Activated effector memory CD4-positive, alpha-beta T cell treated with anti-CD3 and anti-CD28 coated beads, Interleukin-2, amount 50 U/mL, for 16 hours (primary cell): ENCODE measurements at regions not wholly inside any gene's neighbourhood (a gene's known extent, or its start where the extent isn't known, plus 50 kb on each side); places are given as distances from the start of the nearest gene placed in this dataset.

ENCODE experiments used
- DNase-seq: peaks from one replicate; pipeline ENCODE4 v3.0.0-alpha.2; 2020

GRCh38 chr2:60659026-60659425, 97.0 kb upstream of the PAPOLG start:
- DNase-seq, result no peak

- DNase-seq, result no peak
Measured at GRCh38 chr2:60661073-60661738, 94.9 kb upstream of the PAPOLG start.

- DNase-seq, result no peak
Measured at GRCh38 chr2:60662781-60663180, 93.3 kb upstream of the PAPOLG start.

GRCh38 chr2:60671966-60672365, 84.1 kb upstream of the PAPOLG start:
- no peak for DNase-seq

GRCh38 chr2:60674524-60675165, 81.4 kb upstream of the PAPOLG start:
- peak; percentile 92 for DNase-seq

GRCh38 chr2:60675301-60675700, 80.8 kb upstream of the PAPOLG start:
- DNase-seq, result no peak

- DNase-seq, result no peak
Measured at GRCh38 chr2:60676706-60677330, 79.2 kb upstream of the PAPOLG start.

- DNase-seq, result no peak
Measured at GRCh38 chr2:60677356-60677755, 78.7 kb upstream of the PAPOLG start.

GRCh38 chr2:60678551-60678950, 77.5 kb upstream of the PAPOLG start:
- DNase-seq, result no peak

- no peak for DNase-seq
Measured at GRCh38 chr2:60679036-60679780, 76.9 kb upstream of the PAPOLG start.

GRCh38 chr2:60693551-60693950, 62.5 kb upstream of the PAPOLG start:
- no peak for DNase-seq

- DNase-seq, result no peak
Measured at GRCh38 chr2:60695793-60696192, 60.3 kb upstream of the PAPOLG start.

- DNase-seq, result no peak
Measured at GRCh38 chr2:60699617-60700016, 56.5 kb upstream of the PAPOLG start.

- no peak for DNase-seq
Measured at GRCh38 chr2:60706021-60706420, 50.0 kb upstream of the PAPOLG start.
